Testis (tissue), 2 donors: ENCODE measurements at regions not wholly inside any gene's neighbourhood (a gene's known extent, or its start where the extent isn't known, plus 50 kb on each side); places are given as distances from the start of the nearest gene placed in this dataset.

Experiments used
- POLR2A ChIP-seq: fragments of 450-650 bp; IDR thresholded peaks from one replicate; pipeline ENCODE4 v1.6.1; 2017; ENCODE audit warnings: antibody characterized with exemption, mild to moderate bottlenecking, moderate library complexity
- TF ChIP-seq, protein P1 (sequence below), 3 experiments: fragments of 450-650 bp in 2 of 3; fragments of 200-600 bp in 1 of 3; sonication (generic) in 1 of 3; IDR thresholded peaks; one replicate each; pipeline ENCODE4 v1.5.1; 2016 to 2019; ENCODE audit warnings: antibody characterized with exemption in 3 of 3, mild to moderate bottlenecking in 2 of 3, moderate library complexity in 1 of 3

DNA sequence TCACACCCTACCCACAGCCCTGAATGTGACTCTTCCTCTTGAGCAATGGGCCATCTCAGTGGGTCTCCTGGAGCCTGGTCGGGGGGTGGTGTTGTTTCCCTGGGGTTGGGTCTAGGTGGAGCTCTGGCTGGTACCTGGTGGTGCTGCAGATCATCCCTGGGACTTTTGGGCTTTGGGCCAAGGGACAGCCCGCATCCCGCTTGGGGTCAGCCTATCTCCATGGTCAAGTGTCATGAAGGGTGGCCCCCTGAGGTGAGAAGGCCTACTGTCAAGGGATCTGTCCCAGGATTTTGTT, 202.0 kb downstream of the UBE3A start:
- no peak for TF ChIP-seq POLR2A
- TF ChIP-seq, protein P1, sequence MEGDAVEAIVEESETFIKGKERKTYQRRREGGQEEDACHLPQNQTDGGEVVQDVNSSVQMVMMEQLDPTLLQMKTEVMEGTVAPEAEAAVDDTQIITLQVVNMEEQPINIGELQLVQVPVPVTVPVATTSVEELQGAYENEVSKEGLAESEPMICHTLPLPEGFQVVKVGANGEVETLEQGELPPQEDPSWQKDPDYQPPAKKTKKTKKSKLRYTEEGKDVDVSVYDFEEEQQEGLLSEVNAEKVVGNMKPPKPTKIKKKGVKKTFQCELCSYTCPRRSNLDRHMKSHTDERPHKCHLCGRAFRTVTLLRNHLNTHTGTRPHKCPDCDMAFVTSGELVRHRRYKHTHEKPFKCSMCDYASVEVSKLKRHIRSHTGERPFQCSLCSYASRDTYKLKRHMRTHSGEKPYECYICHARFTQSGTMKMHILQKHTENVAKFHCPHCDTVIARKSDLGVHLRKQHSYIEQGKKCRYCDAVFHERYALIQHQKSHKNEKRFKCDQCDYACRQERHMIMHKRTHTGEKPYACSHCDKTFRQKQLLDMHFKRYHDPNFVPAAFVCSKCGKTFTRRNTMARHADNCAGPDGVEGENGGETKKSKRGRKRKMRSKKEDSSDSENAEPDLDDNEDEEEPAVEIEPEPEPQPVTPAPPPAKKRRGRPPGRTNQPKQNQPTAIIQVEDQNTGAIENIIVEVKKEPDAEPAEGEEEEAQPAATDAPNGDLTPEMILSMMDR (IDR thresholded peaks at IDR 0.05): no peak
